Activated naive CD4-positive, alpha-beta T cell (primary cell): ENCODE measurements at regions not wholly inside any gene's neighbourhood (a gene's known extent, or its start where the extent isn't known, plus 50 kb on each side); places are given as distances from the start of the nearest gene placed in this dataset.
"Not testable (repeated sequence)": the region's sequence is repeated elsewhere in the genome, so short reads cannot be mapped to it uniquely, and the experiment has no call there.

ENCODE experiments used
- DNase-seq, 4 experiments: peaks; one replicate each; lab custom pipeline; 2025; lab: John Stamatoyannopoulos, UW

- no peak for DNase-seq
These were observed 438.4 kb upstream of the NPVF start for GRCh38 chr7:25666671-25667060.

GRCh38 chr7:25669281-25669781, 441.0 kb upstream of the NPVF start:
- no peak for DNase-seq

GRCh38 chr7:25669961-25670841, 441.9 kb upstream of the NPVF start:
- no peak for DNase-seq

- DNase-seq: no peak
These were observed 442.8 kb upstream of the NPVF start for GRCh38 chr7:25671111-25671510.

- no peak for DNase-seq
These were observed 444.2 kb upstream of the NPVF start for GRCh38 chr7:25672496-25672895.

GRCh38 chr7:25675789-25676474, 447.6 kb upstream of the NPVF start:
- DNase-seq: no peak

GRCh38 chr7:25677595-25677994, 449.3 kb upstream of the NPVF start:
- no peak for DNase-seq

GRCh38 chr7:25678215-25678614, 449.9 kb upstream of the NPVF start:
- no peak for DNase-seq

- DNase-seq: no peak
These were observed 452.4 kb upstream of the NPVF start for GRCh38 chr7:25680636-25681035.

GRCh38 chr7:25684360-25684759, 456.1 kb upstream of the NPVF start:
- no peak for DNase-seq

GRCh38 chr7:25686493-25686892, 458.2 kb upstream of the NPVF start:
- no peak for DNase-seq

GRCh38 chr7:25694211-25694610, 457.8 kb upstream of the NFE2L3 start:
- no peak for DNase-seq

GRCh38 chr7:25694699-25695098, 457.3 kb upstream of the NFE2L3 start:
- DNase-seq: no peak

- no peak for DNase-seq
These were observed 455.4 kb upstream of the NFE2L3 start for GRCh38 chr7:25696571-25696970.

GRCh38 chr7:25698451-25699113, 453.4 kb upstream of the NFE2L3 start:
- DNase-seq: no peak

GRCh38 chr7:25700141-25700540, 451.9 kb upstream of the NFE2L3 start:
- not testable (repeated sequence) for DNase-seq

GRCh38 chr7:25704413-25704812, 447.6 kb upstream of the NFE2L3 start:
- DNase-seq: no peak

GRCh38 chr7:25706764-25707163, 445.2 kb upstream of the NFE2L3 start:
- no peak for DNase-seq

- DNase-seq: no peak
These were observed 444.0 kb upstream of the NFE2L3 start for GRCh38 chr7:25707768-25708620.

GRCh38 chr7:25710959-25711358, 441.0 kb upstream of the NFE2L3 start:
- DNase-seq: no peak

- no peak for DNase-seq
These were observed 440.1 kb upstream of the NFE2L3 start for GRCh38 chr7:25711940-25712339.

GRCh38 chr7:25712500-25712899, 439.5 kb upstream of the NFE2L3 start:
- no peak for DNase-seq
